Activated T-cell treated with anti-CD3 and anti-CD28 coated beads, Interleukin-2, amount 50 U/mL, for 24 hours (primary cell): ENCODE measurements at regions not wholly inside any gene's neighbourhood (a gene's known extent, or its start where the extent isn't known, plus 50 kb on each side); places are given as distances from the start of the nearest gene placed in this dataset.

Experiments used
- DNase-seq: peaks from one replicate; pipeline ENCODE4 v3.0.0-alpha.2; 2020
- H3K27ac Mint-ChIP-seq: 2 replicates; pipeline ENCODE4 v1.8.0; 2020; ENCODE audit warnings: mild to moderate bottlenecking, mixed read lengths
- H3K27me3 Mint-ChIP-seq: 2 replicates; pipeline ENCODE4 v1.8.0; 2020; ENCODE audit warnings: mixed read lengths
- H3K36me3 Mint-ChIP-seq: 2 replicates; pipeline ENCODE4 v1.8.0; 2020; ENCODE audit warnings: low read depth, mixed read lengths
- H3K4me1 Mint-ChIP-seq: 2 replicates; pipeline ENCODE4 v1.8.0; 2020; ENCODE audit warnings: low read depth, mixed read lengths
- H3K4me3 Mint-ChIP-seq: 2 replicates; pipeline ENCODE4 v1.8.0; 2020; ENCODE audit warnings: mild to moderate bottlenecking, moderate library complexity, mixed read lengths
- H3K9me3 Mint-ChIP-seq: 2 replicates; pipeline ENCODE4 v1.8.0; 2020; ENCODE audit warnings: mixed read lengths

DNA sequence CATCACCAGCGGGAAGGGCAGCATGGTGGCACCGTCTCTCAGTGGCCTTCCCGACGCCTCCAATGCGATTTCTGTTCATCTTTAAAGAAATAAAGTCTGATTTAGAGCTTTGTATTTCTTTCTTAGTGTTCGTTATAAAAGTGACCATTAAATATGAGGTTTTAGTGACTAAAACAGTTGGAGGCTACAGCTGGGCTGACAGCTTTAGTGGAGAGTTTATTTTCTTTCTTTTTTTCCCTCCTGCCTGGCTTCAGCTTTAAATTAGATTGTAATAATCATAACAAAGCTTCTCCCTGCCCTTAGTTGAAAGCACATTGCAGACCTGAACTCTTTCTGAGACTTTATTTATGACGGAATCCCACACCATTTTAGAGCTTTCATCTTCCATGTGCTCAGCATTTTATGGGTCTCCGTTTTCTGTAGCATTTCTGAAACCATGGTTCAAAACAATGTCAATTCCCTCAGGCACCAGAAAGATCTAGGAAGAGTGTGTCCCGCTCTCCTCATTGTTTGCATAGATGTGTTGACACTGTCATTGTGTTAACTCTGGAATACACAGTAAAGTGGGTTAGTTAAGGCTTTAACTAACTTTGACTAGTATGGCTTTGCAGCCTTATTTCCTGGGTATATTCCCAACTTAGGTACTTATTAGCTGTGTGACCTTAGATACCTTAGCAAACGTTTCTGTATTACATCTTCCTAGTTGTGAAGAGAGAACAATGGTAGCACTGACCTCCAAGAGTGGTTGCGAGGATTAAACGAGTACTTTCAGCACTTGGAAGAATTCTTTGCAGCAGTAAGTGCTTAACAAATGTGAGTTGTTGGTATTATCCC is 97.4 kb upstream of the PGRMC2 start:
- H3K4me3 Mint-ChIP-seq: no peak overlapping the region
- H3K27ac Mint-ChIP-seq: no peak overlapping the region
- no peak for DNase-seq
- H3K4me1 Mint-ChIP-seq: no peaks in the 10 kb centered on the region
- no peaks in the 10 kb centered on the region for H3K36me3 Mint-ChIP-seq
- H3K9me3 Mint-ChIP-seq: no peaks in the 10 kb centered on the region
- H3K27me3 Mint-ChIP-seq: no peaks in the 10 kb centered on the region

DNA sequence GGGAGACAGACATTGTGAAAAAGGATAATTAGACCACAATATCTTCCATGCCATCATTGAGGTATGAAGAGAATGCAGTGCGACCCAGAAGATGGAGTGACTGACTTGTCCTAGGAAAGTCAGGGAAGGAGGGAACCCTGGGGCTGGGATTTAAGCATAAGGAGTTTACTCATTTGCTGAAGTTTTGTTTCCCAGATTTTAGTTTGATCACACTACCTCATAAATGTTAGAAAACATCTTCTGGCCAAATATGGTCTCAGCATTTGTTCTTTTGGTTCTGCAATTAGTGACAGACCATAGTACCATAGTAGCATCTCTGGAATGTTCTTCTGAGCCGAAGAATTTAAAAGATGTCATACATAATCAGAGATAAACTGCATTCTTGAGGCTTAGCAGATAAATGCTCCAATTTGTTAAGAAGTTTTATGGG is 96.5 kb upstream of the PGRMC2 start:
- H3K27me3 Mint-ChIP-seq: no peaks in the 10 kb centered on the region
- no peaks in the 10 kb centered on the region for H3K9me3 Mint-ChIP-seq
- no peaks in the 10 kb centered on the region for H3K36me3 Mint-ChIP-seq
- H3K4me1 Mint-ChIP-seq: no peaks in the 10 kb centered on the region
- no peak overlapping the region for H3K27ac Mint-ChIP-seq
- H3K4me3 Mint-ChIP-seq: no peak overlapping the region
- DNase-seq: no peak

DNA sequence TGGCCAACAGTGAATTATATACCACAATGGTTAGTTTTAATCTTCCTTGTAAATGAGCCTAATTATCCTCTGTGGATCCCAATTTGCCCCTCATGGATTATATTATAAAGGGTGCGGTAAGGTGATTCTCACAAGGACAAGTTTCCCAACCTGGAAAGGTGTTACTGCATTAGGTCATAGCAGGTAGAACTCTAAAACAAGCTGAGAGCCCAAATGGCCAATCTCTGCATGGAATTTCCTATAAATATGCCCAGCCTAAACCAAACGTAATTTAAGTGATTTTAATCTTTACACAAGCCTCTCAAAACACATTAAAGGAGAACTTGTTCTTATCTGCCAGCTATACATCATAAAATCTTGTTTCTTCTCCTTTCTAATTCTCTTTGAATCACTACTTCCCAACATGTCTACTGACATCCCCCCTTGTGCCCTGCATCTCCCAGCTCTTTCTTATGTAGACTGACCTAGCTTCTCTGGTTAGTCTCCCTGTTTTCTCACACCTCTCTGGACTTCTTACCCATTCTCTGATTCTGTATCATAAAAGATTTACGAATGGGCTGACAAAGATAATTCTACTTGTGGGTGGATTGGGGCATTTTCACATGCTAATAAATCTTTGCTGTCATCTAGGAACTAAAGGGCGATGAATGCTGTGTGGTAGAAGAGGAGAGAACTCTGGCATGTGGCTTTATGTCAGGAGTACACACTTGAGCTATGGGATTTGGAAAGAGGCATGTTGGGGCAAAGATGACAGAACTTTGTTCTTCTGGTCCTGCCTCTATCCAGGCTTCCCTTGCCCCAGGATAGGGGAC is 94.3 kb upstream of the PGRMC2 start:
- DNase-seq: no peak
- Mint-ChIP-seq H3K4me1 (no peaks in the 10 kb centered on the region), H3K27ac (no peak overlapping the region), H3K27me3 (no peaks in the 10 kb centered on the region), H3K36me3 (peaks cover 3% of the 10 kb centered on the region), H3K4me3 (no peak overlapping the region), H3K9me3 (peaks cover 3% of the 10 kb centered on the region)

DNA sequence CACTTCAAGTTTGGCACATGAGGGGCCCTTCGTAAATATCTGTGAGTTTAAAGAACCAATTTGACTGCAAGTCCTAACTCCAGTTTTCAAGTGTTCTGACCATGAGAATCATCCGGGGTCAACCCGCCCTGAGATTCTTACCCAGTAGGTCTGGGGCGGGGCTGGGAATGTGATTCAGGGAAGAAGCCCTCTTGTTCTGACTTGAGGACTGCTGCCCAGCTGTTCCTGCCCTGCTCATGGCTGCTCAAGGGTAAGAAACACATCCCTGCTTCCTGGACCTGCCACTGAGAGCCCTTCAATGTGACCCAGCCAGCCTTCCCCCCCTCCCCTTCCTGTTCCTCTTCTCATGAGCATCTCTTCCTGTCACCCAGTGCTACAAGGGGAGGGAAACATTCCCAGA is 92.7 kb upstream of the PGRMC2 start:
- H3K4me1 Mint-ChIP-seq: no peaks in the 10 kb centered on the region
- H3K9me3 Mint-ChIP-seq: peaks cover 12% of the 10 kb centered on the region
- H3K36me3 Mint-ChIP-seq: peaks cover 3% of the 10 kb centered on the region
- H3K4me3 Mint-ChIP-seq: no peak overlapping the region
- no peaks in the 10 kb centered on the region for H3K27me3 Mint-ChIP-seq
- no peak overlapping the region for H3K27ac Mint-ChIP-seq
- DNase-seq: no peak

DNA sequence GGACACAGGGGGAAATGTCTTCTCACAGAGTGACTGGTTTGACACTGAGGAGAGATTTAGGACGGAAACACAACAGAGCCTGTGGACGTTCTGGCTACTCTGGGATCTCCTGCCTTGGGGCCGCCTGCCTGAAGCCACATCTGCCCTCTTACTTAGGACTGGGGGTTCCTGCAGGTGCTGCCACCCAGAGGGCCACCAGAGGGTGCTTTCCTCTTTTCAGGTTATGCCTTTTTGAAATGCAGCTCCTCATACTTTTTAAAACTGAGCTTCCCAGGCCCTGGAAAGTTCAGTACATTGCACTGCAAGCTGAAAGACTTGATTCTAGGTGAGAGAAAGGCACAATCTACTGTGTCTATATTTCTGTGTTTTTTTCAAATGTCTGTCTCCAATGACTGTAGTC is 92.2 kb upstream of the PGRMC2 start:
- Mint-ChIP-seq H3K4me3 (no peak overlapping the region), H3K4me1 (no peaks in the 10 kb centered on the region), H3K9me3 (peaks cover 12% of the 10 kb centered on the region), H3K27me3 (no peaks in the 10 kb centered on the region), H3K36me3 (peaks cover 3% of the 10 kb centered on the region), H3K27ac (no peak overlapping the region)
- DNase-seq: no peak

DNA sequence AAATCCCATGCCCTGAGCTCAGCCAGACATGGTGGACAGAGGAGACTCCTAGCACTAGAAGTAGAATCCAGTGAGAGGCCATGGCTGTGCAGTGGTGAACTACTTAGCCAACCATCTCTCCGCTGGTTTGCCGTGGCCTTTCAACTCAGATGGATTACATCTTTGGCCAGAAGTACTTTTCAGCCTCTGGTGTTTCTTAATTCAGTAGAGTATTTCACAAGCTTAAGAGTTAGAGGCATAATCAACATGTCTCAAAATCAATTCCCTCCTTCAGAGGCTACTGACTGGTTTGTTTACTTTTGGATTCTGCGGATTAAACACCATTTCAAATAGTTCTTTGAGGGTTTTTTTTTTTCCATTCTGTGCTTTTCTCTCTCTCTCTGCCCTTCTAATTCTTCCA is 91.1 kb upstream of the PGRMC2 start:
- no peaks in the 10 kb centered on the region for H3K27me3 Mint-ChIP-seq
- H3K4me3 Mint-ChIP-seq: no peak overlapping the region
- no peaks in the 10 kb centered on the region for H3K4me1 Mint-ChIP-seq
- H3K9me3 Mint-ChIP-seq: peaks cover 12% of the 10 kb centered on the region
- H3K36me3 Mint-ChIP-seq: peaks cover 3% of the 10 kb centered on the region
- no peak overlapping the region for H3K27ac Mint-ChIP-seq
- DNase-seq: no peak

DNA sequence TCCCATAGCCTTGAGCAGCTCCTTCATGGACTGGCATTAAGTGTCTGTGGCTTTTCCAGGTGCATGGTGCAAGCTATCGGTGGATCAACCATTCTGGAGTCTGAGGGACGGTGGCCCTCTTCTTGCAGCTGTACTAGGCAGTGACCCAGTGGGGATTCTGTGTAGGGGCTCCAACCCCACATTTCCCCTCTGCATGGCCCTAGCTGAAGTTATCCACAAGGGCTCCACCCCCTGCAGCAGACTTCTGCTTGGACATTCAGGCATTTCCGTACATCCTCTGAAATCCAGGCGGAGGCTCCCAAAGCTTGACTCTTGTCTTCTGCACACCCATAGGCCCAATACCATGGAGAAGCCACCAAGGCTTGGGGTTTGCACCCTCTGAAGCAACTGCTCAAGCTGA is 89.3 kb upstream of the PGRMC2 start:
- H3K36me3 Mint-ChIP-seq: peaks cover 3% of the 10 kb centered on the region
- H3K27ac Mint-ChIP-seq: no peak overlapping the region
- no peaks in the 10 kb centered on the region for H3K27me3 Mint-ChIP-seq
- no peaks in the 10 kb centered on the region for H3K4me1 Mint-ChIP-seq
- peaks cover 12% of the 10 kb centered on the region for H3K9me3 Mint-ChIP-seq
- DNase-seq: no peak
- no peak overlapping the region for H3K4me3 Mint-ChIP-seq

DNA sequence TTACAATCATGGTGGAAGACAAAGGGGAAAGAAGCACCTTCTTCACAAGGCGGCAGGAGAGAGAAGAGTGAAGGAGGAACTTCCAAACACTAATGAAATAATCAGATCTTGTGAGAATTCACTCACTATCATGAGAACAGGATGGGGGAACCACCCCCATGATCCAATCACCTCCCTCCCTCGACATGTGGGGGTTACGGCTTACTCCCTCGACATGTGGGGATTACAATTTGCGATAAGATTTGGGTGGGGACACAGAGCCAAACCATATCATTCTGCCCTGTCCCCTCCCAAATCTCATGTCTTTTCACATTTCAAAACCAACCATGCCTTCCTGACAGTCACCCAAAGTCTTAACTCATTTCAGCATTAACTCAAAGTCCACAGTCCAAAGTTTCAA is 88.7 kb upstream of the PGRMC2 start:
- H3K36me3 Mint-ChIP-seq: peaks cover 3% of the 10 kb centered on the region
- H3K27ac Mint-ChIP-seq: no peak overlapping the region
- no peaks in the 10 kb centered on the region for H3K27me3 Mint-ChIP-seq
- no peaks in the 10 kb centered on the region for H3K4me1 Mint-ChIP-seq
- peaks cover 12% of the 10 kb centered on the region for H3K9me3 Mint-ChIP-seq
- no peak for DNase-seq
- H3K4me3 Mint-ChIP-seq: no peak overlapping the region

DNA sequence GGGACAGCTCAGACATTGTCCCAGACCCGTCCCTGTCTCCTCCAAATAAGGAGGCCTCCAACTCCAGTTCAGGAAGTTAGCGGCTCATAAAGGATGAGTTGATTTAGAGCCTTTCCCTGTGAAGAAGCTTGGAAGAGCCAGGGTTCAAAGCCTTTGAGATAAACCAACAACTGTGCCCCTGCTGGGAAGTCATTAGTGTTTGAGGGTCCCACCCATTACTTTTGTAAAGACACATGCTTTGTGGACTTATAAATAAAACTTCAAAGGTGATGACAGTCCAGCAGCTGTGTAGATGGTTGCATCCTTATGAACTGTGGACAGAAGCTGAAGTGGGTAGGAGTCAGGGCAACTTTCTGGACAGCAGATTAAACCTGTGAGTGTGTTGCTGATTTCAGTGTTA is 86.0 kb upstream of the PGRMC2 start:
- Mint-ChIP-seq H3K9me3 (peaks cover 12% of the 10 kb centered on the region), H3K27ac (no peak overlapping the region), H3K4me3 (no peak overlapping the region), H3K27me3 (no peaks in the 10 kb centered on the region), H3K4me1 (no peaks in the 10 kb centered on the region), H3K36me3 (peaks cover 3% of the 10 kb centered on the region)
- DNase-seq: no peak

DNA sequence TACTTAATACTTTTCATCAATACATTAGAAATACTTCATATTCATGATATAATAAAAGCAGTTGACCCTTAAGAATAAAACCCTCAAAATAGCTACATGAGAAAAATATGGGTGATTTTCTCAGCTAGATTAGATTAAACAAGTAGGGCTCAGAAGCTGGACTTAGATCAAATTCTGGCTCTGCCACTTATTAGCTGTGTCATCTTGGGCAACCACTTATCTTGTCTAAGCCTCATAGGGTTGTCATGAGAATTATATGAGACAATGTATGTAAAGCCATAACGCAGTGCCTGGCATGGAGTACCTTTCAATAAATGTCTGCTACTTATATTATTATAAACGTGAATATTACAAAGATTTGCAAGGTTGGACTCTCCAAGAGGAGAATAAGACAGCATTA is 84.3 kb upstream of the PGRMC2 start:
- no peaks in the 10 kb centered on the region for H3K36me3 Mint-ChIP-seq
- no peak overlapping the region for H3K4me3 Mint-ChIP-seq
- H3K4me1 Mint-ChIP-seq: no peaks in the 10 kb centered on the region
- H3K27ac Mint-ChIP-seq: no peak overlapping the region
- peaks cover 8% of the 10 kb centered on the region for H3K9me3 Mint-ChIP-seq
- no peak for DNase-seq
- H3K27me3 Mint-ChIP-seq: no peaks in the 10 kb centered on the region

DNA sequence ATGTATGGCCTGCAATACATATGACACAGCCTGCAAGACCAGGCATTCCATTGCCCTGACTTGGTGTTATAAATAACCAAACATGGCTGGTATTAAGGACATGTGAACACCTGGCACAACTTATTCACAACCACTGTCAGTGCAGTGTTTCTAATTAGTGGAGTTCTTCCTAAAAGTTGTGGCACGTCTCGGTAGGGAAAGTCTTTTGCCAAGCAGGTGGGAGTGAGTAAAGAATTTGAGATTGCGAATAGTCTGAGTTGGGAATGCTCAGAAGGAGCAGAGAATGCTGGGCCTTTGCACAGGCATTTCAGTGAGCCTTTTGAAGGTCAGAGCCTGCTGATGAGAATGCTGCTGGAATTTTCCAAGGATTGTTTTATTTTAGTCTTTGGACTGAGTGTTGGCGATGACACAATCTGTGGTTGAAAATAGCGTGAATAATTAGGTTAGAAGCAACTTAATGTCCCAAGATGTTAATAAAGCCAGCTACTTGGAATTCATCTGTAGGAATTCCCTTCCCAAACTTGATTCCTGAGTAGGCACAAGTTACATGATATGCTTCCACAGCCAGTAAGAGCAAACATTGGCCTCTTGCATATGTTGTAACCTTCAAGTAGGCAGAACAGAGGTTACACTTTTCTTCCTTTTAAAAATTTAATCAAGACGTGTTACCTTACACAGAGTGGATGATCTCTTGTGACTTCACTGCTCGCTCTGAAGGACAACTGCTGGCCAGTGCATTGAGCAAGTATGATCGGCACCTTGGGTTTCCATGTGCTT is 83.6 kb upstream of the PGRMC2 start:
- no peaks in the 10 kb centered on the region for H3K4me1 Mint-ChIP-seq
- DNase-seq: no peak
- peaks cover 3% of the 10 kb centered on the region for H3K9me3 Mint-ChIP-seq
- H3K36me3 Mint-ChIP-seq: no peaks in the 10 kb centered on the region
- H3K4me3 Mint-ChIP-seq: no peak overlapping the region
- H3K27me3 Mint-ChIP-seq: no peaks in the 10 kb centered on the region
- no peak overlapping the region for H3K27ac Mint-ChIP-seq

DNA sequence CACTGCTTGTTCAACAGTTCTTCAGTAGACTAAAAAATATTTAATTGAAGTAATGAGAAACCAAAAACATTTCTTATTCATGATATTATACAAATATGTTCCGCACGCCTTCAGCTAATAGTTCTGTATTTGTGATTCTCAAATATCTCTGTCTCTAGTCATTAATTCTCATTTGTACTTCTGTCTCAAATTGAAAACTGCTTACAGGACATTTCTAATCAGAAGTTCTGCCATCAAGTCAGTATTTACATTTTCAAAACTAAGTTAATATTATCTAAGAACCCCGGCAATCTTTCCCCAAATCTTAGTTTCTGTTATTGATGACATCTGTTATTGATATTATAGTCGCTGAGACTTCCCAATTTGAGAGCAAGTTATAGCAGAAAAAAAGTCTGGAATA is 78.6 kb upstream of the PGRMC2 start:
- Mint-ChIP-seq H3K27ac (no peak overlapping the region), H3K27me3 (no peaks in the 10 kb centered on the region), H3K9me3 (no peaks in the 10 kb centered on the region), H3K4me3 (no peak overlapping the region), H3K4me1 (no peaks in the 10 kb centered on the region), H3K36me3 (no peaks in the 10 kb centered on the region)
- DNase-seq: no peak

DNA sequence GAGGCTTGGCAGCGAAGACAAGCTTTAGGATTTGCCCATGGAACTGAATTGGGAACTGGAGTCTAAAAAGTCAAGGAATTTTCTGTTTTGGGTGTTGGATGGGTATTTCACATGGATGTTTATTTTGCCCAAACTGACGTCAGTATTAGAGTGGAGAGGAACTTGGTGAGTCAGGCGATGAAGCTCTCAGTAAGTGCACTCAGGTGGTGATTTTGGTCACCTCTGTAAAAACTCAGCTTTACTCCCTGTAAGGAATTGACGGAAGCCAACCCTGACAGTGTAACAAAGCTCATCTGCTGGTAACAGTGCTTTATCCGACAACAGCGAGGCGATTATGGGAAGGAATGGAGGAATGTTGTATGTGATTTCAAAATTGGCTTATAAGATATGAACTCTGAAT is 77.0 kb upstream of the PGRMC2 start:
- Mint-ChIP-seq H3K36me3 (no peaks in the 10 kb centered on the region), H3K27ac (no peak overlapping the region), H3K4me3 (no peak overlapping the region)

DNA sequence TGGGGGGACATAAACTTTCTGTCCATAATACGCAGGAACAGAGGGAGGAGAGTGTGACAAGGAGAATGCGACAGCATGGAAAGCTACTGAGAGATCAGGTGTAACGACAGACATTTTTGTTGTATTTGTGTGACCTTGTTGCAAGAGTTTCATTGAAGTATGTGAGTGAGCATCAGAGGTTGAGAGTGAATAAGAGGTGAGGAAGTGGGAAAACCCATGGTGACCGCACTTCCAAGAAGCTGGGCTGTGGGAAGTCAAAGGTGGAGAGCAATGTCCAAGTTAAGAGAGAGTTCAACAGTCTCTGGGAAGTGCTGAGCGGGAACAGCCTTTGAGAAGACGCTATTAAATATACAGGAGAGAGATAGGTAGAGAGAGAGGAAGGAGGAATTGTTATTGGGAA is 76.4 kb upstream of the PGRMC2 start:
- H3K9me3 Mint-ChIP-seq: no peaks in the 10 kb centered on the region
- peaks cover 5% of the 10 kb centered on the region for H3K4me1 Mint-ChIP-seq
- no peaks in the 10 kb centered on the region for H3K36me3 Mint-ChIP-seq
- no peaks in the 10 kb centered on the region for H3K27me3 Mint-ChIP-seq
- no peak overlapping the region for H3K27ac Mint-ChIP-seq
- no peak for DNase-seq
- H3K4me3 Mint-ChIP-seq: no peak overlapping the region

More for the DNA sequence above, 77.0 kb upstream of the PGRMC2 start:
- no peak for DNase-seq
- H3K4me1 Mint-ChIP-seq: peaks cover under 1% of the 10 kb centered on the region
- H3K27me3 Mint-ChIP-seq: no peaks in the 10 kb centered on the region
- H3K9me3 Mint-ChIP-seq: no peaks in the 10 kb centered on the region
